ENCODE measurements at regions not wholly inside any gene's neighbourhood (a gene's known extent, or its start where the extent isn't known, plus 50 kb on each side); places are given as distances from the start of the nearest gene placed in this dataset.

DNA sequence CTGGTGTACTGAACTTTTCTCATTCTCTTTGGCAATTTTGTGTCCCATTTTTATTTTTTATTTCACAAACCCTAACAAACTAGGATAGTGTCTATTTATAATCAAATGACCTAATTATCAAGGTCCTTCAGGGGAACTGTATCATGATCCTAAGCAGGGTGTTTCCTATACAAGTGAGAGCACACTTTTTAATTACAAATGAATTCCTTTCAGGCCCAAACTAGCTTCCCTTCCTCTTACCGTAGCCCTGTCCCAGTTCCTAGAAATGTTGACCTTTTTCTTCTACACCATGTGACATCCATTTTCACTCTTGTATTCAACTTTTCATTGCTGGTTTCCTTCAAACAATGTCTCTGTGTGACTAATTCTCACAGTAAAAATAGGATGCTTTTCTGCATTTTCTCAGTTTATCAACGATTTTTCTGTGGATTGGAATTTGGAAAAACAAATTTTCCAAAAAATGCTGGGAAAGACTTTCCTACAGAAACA, 411.4 kb downstream of the CCDC91 start:
- no peak for DNase-seq

DNA sequence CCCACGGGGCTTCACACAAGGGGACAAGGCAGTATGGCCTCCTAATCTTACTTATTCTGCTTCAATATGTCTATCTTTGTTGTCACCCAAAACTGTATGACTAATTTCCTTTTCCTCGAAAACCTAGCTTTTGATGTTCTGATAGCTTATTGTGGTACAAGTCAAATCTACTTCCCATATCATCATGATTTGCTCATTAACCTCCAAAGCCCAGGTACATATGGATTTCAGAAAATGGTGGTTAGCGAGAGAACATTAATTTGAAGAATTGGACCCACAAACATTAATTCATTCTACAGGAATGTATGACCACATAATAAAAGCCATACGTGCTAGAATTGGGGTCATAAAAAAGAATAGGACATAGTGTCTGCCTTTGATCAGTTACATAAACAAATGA, 412.5 kb downstream of the CCDC91 start:
- no peak for DNase-seq

DNA sequence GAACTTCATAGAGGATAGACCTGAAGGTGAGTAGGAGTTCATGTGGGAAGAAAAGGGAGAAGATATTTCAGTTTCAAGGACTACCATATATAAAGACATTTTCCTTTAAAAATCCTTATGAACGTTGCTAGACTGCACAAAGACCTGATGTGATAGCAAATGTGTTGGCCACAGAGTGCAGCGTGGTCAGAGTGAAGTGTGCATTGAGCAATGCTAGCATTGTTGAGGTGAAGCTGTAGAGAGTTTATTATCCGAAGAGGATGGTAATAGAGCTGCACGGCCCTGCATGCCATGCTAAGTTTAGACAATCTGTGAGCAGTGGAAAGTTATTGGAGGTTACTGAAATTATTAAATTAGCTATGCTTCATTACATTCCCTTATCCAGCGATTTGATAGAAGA, 413.0 kb downstream of the CCDC91 start:
- no peak for DNase-seq

DNA sequence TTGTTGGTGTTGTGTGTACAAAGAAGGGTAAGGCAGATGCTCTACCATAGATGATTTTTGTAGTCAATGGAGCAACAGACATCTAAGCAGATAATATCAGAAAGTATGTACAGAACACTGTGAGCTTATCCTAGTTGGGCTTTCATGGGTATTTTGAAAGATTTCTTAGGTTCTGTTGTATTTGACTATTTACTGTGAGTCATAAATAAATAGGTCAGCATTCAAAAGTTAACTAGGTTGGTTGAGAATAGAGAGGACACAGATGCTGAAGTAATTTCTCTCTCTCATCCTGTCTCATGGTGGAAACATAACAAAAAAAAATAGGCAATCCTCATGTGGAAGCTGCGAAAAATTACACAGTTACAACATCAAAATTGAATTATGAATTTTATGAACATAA, 413.5 kb downstream of the CCDC91 start:
- DNase-seq: no peak

DNA sequence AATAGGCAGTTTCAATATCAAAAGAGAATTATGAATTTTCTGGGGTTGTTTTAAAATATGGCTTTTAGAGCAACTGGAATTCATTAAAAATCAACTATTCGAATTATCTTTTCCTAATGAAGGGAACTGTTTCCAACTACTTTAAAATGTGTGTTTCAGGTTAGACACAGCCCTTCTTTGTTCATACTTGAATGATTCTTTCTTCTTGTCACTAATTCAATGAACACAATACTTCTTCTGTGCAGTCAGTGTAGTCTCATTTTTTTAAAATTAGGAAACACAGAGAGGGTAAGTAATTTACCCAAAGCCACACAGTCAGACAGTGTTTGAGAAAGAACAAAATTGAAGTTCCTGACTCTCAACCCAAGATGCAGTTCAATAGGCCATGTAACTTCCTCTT, 414.0 kb downstream of the CCDC91 start:
- no peak for DNase-seq

DNA sequence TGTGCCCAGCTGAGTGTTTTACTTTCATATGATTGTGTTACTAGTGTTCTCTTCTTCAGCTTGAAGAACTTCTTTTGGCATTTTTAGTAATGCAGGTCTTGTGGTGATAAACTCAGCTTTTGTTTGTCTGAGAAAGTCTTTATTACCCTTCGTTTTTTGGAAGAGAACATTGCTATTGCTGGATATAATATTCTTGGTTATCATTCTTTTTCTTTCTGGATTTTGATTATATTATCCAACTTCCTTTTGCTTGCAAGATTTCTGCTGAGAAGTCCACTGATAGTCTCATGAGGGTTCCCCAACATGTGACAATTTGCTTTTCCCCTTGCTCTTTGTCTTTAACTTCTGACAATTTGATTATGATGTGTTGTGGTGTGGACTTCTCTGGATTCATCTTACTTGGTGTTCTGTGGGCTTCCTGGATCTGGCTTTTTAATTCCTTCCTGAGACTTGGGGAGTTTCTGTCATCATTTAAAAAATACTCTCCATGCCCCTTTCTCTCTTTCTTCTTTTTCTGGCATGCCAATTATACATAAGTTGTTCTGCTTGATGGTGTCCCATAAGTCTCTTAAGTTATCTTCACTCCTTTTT, 416.8 kb downstream of the CCDC91 start:
- no peak for DNase-seq

DNA sequence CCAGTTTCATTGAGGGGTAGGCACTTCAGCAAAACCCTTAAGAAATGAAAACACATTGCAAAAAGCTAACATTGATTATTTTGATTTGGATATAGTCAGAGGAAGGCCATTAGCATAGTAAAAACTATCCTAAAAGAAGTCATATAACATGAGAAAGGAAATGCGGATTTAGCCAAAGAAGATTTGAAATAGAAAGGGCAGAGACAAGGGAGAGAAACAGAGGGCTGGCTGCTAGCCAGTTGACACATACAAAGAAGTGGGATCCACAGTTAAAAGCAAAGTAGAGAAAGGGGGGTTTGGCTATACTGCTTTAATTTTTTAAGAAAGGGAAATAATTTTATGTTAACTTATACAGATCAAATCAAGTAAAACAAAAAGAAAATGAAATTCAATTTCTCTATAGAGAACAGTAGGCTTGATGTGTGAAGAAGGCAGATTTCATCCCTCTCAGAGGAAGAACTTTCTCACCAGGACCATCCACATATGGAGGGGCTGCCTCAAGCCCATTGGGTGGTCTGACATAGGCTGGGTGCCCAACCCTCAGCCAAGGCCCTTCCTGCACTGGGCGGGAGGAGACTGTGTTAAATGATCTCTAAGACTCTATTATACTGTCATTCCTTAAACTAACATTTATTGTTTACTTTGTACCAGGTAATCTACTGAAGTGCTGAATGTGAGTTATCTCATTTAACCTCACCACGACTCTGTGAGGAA, 420.3 kb downstream of the CCDC91 start:
- DNase-seq: no peak

DNA sequence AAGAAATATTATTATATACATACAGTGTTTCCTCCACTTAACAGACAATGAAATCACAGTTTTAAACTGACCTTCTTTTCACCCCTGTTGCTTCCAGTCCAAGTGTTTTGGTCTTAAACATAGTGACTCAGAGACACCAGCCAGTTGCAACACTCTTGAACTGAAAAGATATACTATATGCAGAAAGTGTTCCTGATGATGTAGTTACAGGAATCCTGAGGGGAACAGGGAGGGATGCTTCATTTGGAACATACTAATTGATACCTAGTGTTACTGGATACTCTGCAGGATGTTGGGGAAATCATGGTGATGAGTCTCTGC, 420.8 kb downstream of the CCDC91 start:
- DNase-seq: no peak

DNA sequence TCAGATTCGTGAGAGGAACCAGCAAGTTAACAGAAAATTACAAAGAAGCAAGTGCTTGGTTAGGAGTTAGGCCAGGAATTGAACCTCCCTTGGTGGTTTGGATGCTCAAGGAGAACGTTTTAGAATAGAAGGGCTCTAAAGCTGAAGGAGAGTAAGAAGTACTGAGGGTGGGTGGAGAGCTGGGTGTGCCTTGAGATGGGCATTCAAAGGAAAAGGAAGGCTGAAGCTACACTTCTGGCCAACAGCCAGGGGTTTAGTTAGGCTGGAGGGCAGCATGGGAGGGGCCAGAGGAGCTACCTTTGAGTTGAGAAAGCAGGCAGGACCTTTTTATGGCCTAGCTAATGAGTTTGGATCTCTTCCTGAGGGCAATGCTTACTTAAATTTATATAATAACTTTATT, 421.2 kb downstream of the CCDC91 start:
- no peak for DNase-seq

DNA sequence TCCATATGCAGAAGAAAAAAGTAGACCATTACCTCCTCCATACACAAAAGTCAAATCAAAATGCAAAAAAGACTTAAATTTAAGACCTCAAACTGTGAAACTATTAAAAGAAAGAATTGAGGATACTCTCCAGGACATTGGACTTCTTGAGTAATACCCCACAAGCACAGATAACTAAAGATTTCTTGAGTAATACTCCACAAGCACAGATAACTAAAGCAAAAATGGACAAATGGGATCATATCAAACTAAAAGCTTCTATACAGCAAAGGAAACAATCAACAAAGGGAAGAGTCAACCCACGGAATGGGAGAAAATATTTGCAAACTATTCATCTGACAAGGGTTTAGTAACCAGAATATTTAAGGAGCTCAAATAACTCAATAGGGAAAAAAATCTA, 427.9 kb downstream of the CCDC91 start:
- no peak for DNase-seq

DNA sequence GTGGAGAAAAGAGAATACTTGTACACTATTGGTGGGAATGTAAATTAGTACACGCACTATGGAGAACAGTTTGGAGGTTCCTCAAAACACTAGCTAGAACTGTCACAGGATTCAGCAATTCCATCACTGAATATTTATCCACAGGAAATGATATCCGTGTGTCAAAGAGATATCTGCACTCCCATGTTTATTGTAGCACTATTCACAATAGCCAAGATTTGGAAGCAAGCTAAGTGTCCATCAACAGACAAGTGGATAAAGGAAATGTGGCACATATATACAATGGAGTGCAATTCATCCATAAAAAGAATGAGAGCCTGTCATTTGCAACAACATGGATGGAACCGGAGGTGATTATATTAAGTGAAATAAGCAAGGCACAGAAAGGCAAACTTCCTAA, 428.5 kb downstream of the CCDC91 start:
- DNase-seq: no peak

DNA sequence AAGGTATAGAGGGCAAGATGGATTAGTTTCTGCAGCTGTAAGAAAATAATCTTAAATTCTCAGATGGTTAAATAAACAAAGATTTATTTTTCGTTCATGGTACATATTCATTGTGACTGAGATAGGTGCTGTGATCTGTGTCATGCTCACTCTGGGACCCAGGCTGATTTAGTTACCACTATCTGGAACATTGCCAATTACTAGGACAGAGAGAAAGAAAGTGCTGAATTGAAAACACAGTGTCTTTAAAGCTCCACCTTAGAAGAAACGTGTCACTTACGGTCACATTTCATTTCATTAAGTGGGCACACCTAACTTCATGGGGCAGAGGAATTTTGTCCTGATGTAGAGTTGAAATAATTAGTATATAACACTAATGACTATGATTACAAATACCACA, 430.0 kb downstream of the CCDC91 start:
- no peak for DNase-seq

DNA sequence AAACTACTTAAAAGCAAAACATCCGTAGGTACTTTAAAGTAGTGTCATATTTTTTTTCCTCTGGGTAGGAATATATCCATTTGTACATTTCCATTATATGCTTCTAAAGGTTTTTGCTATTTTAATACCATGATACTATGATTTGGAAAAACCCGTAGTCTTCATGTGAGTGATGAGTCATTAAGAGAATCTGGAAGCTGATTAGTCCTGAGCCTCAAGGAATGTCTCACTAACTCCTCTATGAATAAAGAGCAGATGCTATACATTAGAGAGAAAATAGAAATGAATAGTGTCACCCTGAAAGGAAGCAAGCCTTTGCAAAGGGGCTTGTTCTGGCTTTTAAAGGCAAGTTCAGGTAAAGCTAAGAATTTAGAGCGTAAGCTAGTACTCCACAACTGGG, 432.1 kb downstream of the CCDC91 start:
- no peak for DNase-seq

DNA sequence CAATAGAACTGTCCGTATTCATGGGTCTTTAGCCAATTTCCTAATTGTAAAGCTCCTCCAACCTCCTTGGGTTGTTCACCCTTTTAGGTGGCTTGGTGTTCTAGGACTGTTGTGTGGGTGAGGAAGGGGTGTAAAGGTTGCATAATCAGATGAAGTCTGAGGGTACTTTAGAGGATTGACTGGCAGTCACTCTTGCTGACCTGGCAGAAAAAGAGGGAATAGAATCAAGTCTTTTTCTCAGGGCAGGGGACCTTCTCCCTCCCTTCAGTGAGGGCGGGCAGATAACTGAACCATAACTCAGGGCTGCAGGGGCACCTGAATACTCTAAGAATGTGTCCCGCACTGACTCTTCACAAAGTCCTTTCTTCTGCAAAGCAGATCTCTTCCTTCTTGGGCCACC, 436.2 kb downstream of the CCDC91 start:
- DNase-seq: no peak

DNA sequence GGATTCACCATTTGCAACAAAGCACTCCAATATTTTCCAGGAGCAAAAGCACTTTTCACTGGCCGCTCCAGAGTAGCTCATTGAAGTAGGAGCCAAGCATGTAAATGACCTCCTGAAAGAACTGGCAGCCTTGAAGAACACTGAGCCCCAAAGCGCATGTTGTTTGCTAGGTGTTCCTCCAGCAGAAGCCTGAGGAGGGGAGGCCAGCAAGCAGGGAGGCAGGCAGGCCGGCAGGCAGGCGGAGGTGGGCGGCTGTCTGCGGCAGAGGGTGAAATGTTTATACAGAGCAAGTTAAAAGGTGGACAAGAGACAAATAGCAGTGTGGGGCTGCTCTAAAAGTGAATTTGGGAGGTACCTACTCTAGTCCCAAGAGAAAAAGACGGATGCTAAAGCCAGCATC, 439.4 kb downstream of the CCDC91 start:
- no peak for DNase-seq

DNA sequence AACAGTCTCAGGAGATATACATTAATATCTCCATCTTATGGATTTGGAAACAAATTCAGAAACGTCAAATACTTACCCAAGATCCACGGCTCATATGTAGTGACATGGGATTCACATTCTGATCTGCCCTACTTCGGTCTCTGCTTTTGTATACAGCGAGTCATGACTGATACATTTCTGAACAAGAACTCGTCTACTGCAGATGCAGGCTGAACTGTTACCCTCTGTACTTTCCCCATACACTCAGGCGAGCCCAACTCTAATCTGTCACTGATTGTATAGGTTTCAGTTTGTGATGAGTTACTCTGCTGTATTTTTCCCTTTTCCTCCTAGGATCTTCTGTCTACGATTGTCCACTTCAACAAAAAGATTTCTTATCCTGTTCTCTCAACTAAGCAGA, 441.6 kb downstream of the CCDC91 start:
- no peak for DNase-seq

DNA sequence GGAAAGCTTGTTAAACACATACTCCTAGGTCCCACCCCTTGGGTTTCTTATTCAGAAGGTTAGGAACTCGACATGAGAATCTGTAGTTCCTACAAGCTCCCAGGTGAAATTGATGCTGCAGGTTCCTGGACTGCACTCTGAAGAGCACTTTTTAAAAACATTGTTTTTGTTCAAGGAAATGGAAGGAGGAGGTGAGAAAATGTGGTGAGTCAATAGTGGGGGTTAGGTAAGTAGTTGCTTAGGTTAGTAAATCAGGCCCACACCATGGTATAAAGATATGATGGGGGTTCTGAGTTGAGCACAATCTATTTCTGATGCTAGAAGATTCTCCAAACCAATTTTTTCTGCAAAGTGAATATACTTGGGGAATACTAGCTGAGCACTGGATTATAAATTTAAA, 450.3 kb downstream of the CCDC91 start:
- DNase-seq: no peak

DNA sequence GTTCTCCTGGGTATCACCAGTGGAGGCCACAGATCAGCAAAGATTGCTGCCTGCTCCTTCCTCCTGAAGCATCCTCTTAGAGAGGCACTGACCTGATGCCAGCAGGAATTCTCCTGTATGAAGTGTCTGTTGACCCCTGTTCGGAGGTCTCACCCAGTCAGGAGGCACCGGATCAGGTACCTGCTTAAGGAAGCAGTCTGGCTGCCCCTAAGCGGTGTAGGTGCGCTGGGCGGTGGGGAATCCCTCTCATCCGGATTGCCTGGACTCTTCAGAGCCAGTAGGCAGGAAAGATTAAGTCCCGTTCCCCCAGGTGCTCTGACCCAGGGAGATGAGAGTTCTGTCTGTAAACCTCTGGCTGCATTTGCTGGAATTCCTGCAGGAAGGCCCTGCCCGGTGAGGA, 455.2 kb downstream of the CCDC91 start:
- no peak for DNase-seq

DNA sequence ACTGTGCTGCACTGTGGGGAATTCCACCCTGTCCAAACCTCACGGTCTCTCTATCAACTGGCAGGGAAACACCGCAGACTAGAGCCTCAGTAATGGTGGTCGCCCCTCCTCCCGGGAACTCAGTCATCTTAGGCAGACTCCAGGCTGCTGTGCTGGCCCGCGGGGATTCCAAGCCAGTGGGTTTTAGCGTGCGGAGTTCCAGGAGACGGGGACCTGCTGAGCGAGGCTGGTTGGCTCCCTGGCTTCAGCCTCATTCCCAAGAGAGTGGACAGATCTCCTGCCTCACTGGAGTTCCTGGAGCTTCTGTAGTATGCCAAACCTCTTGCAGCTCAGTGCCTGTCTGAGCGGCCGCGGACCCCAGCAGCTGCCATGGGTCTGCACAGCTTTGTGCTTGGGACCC, 455.6 kb downstream of the CCDC91 start:
- DNase-seq: no peak

DNA sequence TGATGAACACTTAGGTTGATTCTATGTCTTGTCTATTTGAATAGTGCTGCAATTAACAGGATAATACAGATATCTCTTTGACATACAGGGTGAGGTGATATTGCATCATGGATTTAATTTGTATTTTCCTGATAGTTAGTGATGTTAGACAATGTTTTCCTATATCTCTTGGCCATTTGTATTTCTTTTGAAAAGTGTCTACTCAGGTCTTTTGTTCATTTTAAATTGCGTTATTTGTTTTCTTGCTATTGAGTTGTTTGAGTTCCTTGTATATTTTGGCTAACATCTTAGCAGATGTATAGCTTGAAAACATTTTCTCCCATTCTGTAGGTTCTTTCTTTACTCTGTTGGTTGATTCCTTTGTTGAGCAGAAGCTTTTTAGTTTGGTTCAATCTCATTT, 460.6 kb downstream of the CCDC91 start:
- DNase-seq: no peak

DNA sequence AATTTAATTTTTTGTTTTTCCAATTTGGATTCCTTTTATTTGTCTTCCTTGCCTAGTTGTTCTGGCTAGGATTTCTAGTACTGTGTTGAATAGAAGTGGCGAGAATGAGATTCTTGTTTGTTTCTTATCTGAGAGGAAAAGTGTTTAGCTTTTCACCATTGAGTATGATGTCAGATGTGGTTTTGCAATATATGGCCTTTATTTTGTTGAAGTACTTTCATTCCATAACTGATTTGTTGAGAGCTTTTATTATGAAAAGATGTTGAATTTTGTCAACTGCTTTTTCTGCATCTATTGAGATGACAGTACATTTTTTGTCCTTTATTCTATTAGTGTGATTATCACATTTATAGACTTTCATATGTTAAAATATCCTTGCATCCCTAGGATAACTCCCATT, 462.0 kb downstream of the CCDC91 start:
- DNase-seq: no peak

DNA sequence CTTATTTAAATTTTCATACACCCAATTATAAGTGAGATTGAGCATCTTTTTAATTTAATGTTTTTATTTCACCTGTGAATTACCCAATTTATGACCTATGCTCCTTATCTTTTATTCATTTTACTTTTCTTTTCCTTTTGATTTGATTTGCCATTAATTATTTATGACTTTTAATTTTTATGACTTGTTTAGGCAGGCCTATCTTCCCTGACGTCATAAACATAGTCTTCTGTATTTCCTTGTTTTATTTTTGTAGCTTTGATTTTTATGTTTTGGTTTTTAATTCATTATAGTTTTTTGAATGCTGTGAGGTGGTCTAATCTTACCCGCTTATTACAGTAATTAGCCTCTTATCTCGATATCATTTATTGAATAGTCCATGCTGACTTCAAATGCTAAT, 467.1 kb upstream of the FAR2 start:
- no peak for DNase-seq

DNA sequence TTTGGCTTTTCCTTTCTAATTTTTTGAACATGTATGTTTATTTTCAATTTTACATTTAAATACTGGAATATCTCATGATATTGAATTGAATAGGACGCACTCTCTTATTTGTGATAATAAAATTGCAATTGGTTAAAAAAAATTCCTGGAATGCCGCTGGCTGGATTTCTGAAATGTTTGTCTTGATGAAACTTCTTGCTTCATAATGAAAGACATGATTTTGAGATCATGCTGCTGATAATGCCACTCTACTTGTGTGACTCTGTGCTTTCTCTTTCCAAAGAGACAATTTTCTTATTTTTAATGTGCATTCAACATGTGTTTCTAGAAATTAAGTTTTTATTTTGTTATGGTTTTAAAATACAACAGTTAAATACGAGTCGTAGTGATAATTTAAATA, 465.7 kb upstream of the FAR2 start:
- no peak for DNase-seq

DNA sequence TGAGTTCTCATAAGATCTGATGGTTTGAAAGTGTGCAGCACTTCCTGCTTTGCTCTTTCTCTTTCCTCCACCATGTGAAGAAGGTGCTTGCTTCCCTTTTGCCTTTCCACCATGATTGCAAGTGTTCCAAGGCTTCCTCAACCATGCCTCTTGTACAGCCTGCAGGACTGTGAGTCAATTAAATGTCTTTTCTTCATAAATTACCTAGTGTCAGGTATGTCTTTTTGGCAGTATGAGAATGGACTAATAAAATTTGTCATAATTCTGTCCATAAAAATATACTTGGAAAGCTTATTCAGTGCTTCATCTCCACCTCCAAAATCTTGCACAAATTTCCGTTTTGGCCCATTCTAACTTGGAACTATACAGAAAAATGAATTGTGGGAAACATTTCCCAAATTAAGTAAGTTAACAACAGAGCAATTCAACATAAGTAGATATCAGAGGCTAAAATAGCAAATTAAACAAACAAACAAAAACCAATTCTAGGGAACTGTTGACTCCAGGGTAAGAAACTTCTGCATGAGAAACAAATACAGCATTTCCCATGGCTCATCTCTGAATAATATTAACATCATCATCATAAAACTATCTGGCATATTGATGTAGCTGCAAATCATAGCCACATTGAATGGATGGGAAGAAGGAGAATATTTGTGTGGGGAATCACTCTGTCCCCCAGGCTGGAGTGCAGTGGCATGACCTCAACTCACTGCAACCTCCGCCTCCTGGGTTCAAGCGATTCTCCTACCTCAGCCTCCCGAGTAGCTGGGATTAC, 459.5 kb upstream of the FAR2 start:
- no peak for DNase-seq

Measured in NCI-H446 treated with DMSO at 0.1 percent for 48 hours (cell line).